Upper lobe of left lung (tissue), 4 donors: ENCODE measurements at regions not wholly inside any gene's neighbourhood (a gene's known extent, or its start where the extent isn't known, plus 50 kb on each side); places are given as distances from the start of the nearest gene placed in this dataset.

ENCODE experiments used
- CTCF ChIP-seq, 6 experiments: fragments of 450-650 bp in 4 of 6; fragments of 200-600 bp in 2 of 6; sonication (generic) in 2 of 6; IDR thresholded peaks; one replicate each; pipeline ENCODE4 v1.5.1; 2016 to 2019; ENCODE audit warnings: antibody characterized with exemption in 6 of 6
- EP300 ChIP-seq, 4 donors: sonication (generic); formaldehyde crosslinking; IDR thresholded peaks; one replicate each; pipeline ENCODE4 v1.5.1; 2017; ENCODE audit warnings: antibody characterized with exemption in 4 of 4, control low read depth in 2 of 4
- POLR2A ChIP-seq, 4 donors: fragments of 450-650 bp; IDR thresholded peaks; one replicate each; pipeline ENCODE4 v1.5.1; 2016 to 2017; ENCODE audit warnings: antibody characterized with exemption in 4 of 4, mild to moderate bottlenecking in 2 of 4
- POLR2AphosphoS5 ChIP-seq, 2 donors: sonication (generic); formaldehyde crosslinking; IDR thresholded peaks; one replicate each; pipeline ENCODE4 v1.5.1; 2017; ENCODE audit warnings: antibody characterized with exemption in 2 of 2

- TF ChIP-seq CTCF (IDR thresholded peaks at IDR 0.05): no peak
- TF ChIP-seq POLR2AphosphoS5 (IDR thresholded peaks at IDR 0.05): no peak
- TF ChIP-seq EP300 (IDR thresholded peaks at IDR 0.05): no peak
- TF ChIP-seq POLR2A (IDR thresholded peaks at IDR 0.05): no peak
Observed at GRCh38 chr10:121369616-121370015, 228.6 kb downstream of the FGFR2 start.
